Epithelial cell of esophagus (primary cell): ENCODE measurements at regions not wholly inside any gene's neighbourhood (a gene's known extent, or its start where the extent isn't known, plus 50 kb on each side); places are given as distances from the start of the nearest gene placed in this dataset.

Experiments
- DNase-seq: peaks from one replicate; pipeline ENCODE4 v3.0.0; 2010; ENCODE audit warnings: low read depth
- H3K4me3 ChIP-seq: 2 replicates; pipeline ENCODE4 v1.5.1; 2011; ENCODE audit warnings: mild to moderate bottlenecking, low read length, control low read depth
- TF ChIP-seq, protein P1 (sequence below): IDR thresholded peaks from 2 replicates; pipeline ENCODE4 v1.5.1; 2011; ENCODE audit warnings: low read depth, mild to moderate bottlenecking, low read length, control low read depth, inconsistent platforms; ENCODE audit not compliant: insufficient read depth; ENCODE audit errors: missing control alignments

DNA sequence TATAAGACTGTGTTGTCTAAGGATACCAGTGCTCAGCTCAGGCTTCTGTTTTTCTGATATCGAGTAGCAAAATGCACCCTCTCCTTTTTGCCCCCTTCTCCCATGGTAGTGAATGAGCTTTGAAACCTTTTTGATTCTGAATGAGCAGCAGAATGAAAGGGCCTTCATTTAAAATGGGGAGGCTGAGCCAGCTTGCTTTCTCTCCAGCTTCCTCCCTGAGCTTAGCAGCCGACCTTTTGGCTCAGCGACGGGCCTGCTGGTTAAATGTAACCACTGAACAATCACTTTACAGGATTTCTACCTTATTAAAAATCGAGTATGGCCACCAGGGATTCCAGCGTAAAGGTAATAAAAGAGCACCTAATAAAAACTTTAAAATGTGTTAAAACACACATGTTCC, 133.7 kb upstream of the SPACA1 start:
- H3K4me3 ChIP-seq = no peak overlapping the region
- no peak for DNase-seq
- TF ChIP-seq, protein P1, sequence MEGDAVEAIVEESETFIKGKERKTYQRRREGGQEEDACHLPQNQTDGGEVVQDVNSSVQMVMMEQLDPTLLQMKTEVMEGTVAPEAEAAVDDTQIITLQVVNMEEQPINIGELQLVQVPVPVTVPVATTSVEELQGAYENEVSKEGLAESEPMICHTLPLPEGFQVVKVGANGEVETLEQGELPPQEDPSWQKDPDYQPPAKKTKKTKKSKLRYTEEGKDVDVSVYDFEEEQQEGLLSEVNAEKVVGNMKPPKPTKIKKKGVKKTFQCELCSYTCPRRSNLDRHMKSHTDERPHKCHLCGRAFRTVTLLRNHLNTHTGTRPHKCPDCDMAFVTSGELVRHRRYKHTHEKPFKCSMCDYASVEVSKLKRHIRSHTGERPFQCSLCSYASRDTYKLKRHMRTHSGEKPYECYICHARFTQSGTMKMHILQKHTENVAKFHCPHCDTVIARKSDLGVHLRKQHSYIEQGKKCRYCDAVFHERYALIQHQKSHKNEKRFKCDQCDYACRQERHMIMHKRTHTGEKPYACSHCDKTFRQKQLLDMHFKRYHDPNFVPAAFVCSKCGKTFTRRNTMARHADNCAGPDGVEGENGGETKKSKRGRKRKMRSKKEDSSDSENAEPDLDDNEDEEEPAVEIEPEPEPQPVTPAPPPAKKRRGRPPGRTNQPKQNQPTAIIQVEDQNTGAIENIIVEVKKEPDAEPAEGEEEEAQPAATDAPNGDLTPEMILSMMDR = no peak

DNA sequence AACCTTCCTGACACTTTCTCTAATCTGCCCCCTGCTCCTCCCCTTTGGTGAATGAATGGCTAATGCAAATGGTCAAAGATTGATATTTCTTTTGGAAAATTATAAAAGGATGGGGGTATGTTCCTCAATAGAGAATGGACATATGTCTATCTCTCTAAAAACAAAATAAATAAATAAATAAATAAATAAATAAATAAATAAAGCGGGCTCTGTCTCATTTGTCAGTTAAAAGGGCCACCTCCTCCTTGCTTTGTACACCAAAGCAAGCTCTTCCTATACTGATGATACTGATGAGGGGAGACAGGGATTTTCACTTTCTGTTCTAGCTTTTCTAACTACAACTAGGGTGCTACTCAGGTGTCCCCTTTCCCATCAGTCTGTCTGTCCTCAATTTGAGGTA, 135.5 kb upstream of the SPACA1 start:
- TF ChIP-seq, protein P1 = no peak
- DNase-seq = no peak
- H3K4me3 ChIP-seq = no peak overlapping the region

DNA sequence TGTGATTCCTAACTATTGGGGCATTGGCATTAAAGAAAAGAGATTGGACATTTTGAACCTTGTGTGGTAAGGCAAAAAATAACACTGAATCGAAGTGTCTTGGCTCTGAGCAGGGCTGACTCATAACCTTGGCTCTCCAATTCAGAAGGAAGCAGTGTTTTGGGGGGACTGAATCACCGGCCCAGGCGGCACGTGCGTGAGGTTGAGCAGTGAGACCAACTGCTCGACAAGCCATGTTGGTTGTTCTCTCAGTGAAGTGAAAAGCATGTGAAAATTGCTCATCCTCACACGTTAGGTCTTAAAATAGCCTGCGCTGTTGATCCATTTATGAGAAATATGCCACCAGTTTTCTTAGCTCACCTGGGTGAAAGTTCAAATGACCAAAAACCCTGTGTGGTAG, 137.8 kb upstream of the SPACA1 start:
- peak; percentile 83 for DNase-seq
- no peak overlapping the region for H3K4me3 ChIP-seq
- TF ChIP-seq, protein P1 = no peak

DNA sequence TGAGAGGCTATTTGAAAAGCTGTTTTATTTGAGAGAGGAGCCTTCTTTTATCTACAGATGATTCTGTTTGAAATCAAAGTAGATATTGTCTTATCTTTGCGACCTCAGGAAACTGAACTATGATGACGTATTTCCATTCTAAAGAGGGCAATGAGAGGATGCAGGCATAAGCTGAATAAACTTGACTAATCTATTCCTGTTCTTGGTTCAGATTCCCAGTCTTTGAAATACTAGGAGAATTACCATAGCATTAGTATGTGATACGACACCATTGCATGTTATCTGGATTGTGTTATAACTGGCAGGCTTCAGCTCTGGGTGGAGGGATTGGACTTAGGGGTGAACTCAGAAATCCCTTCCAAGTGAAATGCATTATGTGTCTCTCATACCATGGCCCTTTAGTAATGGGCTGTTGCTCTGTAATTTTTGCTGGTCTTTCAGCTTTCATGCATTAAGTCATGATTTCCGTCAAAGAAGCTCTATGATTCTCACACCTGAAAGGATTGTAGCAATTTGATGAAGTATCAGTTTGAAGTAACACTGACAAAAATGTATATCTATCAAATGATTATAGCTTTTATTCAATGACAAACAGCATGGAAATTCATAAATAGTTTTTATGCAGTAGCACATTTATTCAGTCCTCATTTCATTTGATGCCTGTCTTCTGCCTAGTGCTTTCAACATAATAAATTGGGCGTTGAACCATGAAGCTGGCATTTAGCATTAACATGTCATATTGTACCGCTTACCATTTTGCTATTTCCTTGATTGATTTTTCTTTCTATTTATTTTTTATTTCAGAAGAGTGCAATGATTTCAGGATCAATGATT, 138.4 kb upstream of the SPACA1 start:
- DNase-seq = no peak
- no peak overlapping the region for H3K4me3 ChIP-seq
- TF ChIP-seq, protein P1 = no peak

DNA sequence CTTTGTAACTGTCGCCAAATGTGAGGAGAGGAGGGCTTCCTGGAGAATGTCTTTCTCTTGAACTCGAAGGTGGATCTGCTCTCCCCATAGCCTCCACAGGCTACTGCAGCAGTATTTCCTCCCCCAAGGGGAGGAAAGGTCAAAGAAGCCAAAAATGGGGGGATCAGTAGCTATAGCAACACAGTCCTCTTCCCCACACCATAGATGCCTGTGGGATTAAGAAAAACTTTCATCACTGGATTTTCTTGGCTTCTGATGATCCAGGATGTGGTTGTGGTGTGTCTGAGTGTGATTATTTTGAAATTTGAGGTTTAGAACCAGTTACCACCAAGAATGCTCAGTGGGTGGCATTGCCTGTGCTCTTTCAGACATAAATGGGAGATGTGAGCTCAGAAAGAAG, 140.1 kb upstream of the SPACA1 start:
- no peak overlapping the region for H3K4me3 ChIP-seq
- peak; percentile 43 for DNase-seq
- TF ChIP-seq, protein P1 = no peak

DNA sequence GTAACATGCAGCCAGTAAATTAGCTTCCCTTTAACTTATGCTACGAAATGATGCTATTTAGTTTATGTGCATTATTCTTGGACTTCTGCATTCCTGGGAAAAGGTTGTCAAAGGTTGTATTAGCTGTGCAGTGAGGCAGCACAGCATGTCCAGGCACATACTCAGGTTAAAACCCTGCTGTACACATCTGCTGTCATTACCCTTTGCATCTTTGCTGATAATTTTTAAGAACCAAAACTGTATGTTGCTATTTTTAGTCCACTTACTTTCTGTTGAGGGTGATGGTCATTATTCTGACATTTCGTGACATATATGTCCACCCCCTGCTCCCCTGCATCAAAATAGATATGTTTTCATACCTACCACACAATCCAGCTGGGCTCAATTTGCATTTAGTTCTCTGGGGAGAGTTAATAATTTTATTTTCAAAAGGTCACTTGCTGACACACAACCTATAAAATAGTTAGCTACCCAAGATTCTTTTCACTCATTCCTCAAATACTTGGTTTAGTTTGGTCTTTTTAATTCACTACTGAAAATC, 142.5 kb upstream of the SPACA1 start:
- peak; percentile 73 for DNase-seq
- TF ChIP-seq, protein P1 = no peak
- H3K4me3 ChIP-seq = no peak overlapping the region
